Cardiac fibroblast (primary cell): ENCODE measurements at regions not wholly inside any gene's neighbourhood (a gene's known extent, or its start where the extent isn't known, plus 50 kb on each side); places are given as distances from the start of the nearest gene placed in this dataset.

Experiments used
- DNase-seq, 2 donors: peaks; one replicate each; pipeline versions ENCODE4 v3.0.0 to v3.0.0-alpha.2; 2010; ENCODE audit warnings: low read depth in 2 of 2
- H3K4me3 ChIP-seq, 2 donors: replicated peaks in 1 of 2; 1 replicate in 1 of 2; 2 replicates in 1 of 2; pipeline ENCODE4 v1.5.1; 2011; ENCODE audit warnings: low read depth in 2 of 2, low read length in 2 of 2, mild to moderate bottlenecking in 2 of 2, moderate library complexity in 1 of 2
- CTCF ChIP-seq: IDR thresholded peaks from one replicate; pipeline ENCODE4 v1.5.1; 2011; ENCODE audit warnings: low read depth, mild to moderate bottlenecking, low read length, inconsistent platforms

DNA sequence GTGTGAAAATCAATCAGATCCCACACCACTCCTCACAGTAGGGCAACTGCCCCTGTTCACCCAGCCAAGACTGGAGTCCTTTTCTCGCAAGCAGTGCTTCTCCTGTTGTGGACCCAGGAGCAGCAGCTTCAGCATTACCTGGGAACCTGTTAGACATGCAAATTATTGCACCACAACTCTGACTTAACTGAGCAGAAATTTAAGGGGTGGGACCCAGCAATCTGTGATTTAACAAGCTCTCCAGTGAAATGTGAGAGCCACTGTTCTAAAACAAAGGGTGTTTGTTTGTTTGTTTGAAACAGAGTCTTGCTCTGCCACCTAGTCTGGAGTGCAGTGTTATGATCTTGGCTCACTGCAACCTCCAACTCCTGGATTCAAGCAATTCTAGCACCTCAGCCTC lies 591.4 kb downstream of the SOX6 start:
- no peak for TF ChIP-seq CTCF
- DNase-seq = no peak
- no peak overlapping the region for H3K4me3 ChIP-seq

DNA sequence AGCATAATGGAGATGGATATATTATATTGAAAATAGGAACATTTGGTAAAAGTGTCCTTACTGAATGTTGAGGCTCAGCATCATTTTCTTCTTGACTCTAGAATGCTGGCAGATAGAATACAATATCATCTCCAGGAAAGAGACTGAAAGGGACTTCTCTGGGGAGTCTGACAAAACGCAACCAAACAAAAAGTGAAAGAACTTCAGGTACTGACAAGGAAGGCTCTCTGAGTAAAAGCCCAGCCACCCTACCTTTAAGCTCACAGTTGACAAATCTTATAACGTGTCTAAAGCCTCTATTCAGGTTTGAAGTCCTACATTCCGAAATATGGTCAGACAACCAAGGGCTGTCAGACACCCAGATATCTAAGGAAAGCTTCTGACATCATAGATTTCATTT lies 590.8 kb downstream of the SOX6 start:
- no peak for DNase-seq
- no peak for TF ChIP-seq CTCF

GRCh38 chr11:15768321-15768720 lies 588.0 kb downstream of the SOX6 start:
- no peak for DNase-seq
- no peak overlapping the region for H3K4me3 ChIP-seq
- no peak for TF ChIP-seq CTCF

More for the DNA sequence above, 590.8 kb downstream of the SOX6 start:
- no peak overlapping the region for H3K4me3 ChIP-seq

DNA sequence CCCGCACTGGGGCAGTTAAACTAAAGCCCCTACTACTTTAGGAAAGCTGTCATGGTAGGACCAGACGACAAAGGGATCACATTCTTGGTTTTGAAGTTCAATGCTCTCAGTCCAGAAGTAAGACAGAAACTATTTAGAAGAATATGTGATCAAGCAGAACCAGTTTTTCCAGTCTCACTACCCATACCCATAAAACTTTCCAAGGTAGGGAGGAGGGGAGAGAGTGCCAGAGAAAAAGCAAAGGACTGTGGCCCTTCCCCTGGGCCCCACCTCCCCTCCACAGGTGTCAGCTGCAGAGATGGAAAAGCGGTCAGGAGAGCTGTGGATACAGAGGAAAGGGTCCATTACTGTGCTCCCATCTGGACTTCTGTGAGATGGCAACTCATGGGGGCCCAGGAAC lies 587.1 kb downstream of the SOX6 start:
- DNase-seq = no peak
- no peak overlapping the region for H3K4me3 ChIP-seq
- TF ChIP-seq CTCF = no peak

DNA sequence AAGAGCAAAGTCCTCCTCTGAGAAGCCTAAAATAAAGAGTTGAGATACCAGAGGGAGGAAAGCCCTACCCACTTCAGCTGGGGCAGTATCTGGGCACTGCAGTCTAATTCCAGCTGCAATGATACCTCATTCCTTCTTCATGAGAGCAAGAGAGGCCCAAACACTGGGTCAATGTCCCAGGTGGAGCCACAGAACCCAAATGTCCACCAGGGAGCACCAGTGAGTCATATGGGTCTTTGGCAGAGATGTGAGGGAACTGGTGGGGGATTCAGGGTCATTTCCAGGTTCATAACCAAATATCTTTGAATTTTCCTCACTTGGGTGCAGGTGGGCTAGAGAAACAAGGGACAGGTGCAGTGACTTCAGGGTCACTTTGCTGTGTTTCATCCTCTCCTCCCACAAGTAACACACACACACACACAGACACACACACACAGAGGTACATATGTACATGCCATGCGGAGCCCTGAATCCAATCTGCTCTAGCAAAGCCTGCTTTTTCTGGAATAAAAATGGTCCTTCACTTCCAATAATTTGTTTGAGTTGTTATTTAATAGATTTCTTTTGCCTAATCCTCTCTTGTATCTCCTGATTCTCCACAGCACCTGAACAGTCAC lies 585.4 kb downstream of the SOX6 start:
- DNase-seq = peak; percentile 55 to 58
- peak; percentile 85 for TF ChIP-seq CTCF

GRCh38 chr11:15772547-15772946 lies 583.8 kb downstream of the SOX6 start:
- H3K4me3 ChIP-seq = no peak overlapping the region
- no peak for DNase-seq
- no peak for TF ChIP-seq CTCF

More for the DNA sequence above, 585.4 kb downstream of the SOX6 start:
- no peak overlapping the region for H3K4me3 ChIP-seq

DNA sequence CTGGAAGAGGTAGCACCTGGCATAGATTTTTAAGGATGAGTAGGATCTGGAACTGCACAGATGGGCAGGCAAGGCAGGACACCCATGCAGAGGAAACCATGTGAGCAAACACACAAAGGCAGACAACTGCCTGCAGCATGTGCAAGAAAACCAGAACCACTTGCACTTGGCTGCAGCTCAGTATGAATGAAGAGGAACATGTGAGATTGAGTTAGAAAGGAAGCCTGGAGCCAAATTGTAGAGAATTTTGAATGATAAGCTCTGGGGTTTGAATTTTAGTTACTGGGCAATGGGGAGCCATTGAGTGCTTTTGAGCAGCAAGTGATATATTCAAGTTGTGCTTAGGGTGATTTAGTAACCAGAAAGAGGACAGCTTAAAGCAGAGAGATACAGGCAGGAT lies 583.4 kb downstream of the SOX6 start:
- DNase-seq = no peak
- TF ChIP-seq CTCF = no peak
- H3K4me3 ChIP-seq = no peak overlapping the region
